ENCODE measurements at regions not wholly inside any gene's neighbourhood (a gene's known extent, or its start where the extent isn't known, plus 50 kb on each side); places are given as distances from the start of the nearest gene placed in this dataset.

- DNase-seq = no peak
Observed at GRCh38 chr14:22699801-22700564, 55.8 kb upstream of the OR6J1 start.

GRCh38 chr14:22713631-22713950, 52.9 kb upstream of the OXA1L start:
- DNase-seq = no peak

GRCh38 chr14:22715186-22715812, 51.2 kb upstream of the OXA1L start:
- peak; percentile 98 for DNase-seq

- no peak for DNase-seq
Observed at GRCh38 chr14:22715890-22716289, 50.6 kb upstream of the OXA1L start.
